Sigmoid colon (tissue), 4 donors: ENCODE measurements at regions not wholly inside any gene's neighbourhood (a gene's known extent, or its start where the extent isn't known, plus 50 kb on each side); places are given as distances from the start of the nearest gene placed in this dataset.

Source experiments
- EP300 ChIP-seq, 4 donors: sonication (generic); formaldehyde crosslinking; IDR thresholded peaks; one replicate each; pipeline ENCODE4 v1.6.1; 2017; ENCODE audit warnings: antibody characterized with exemption in 4 of 4
- POLR2A ChIP-seq, 2 donors: fragments of 450-650 bp; IDR thresholded peaks; one replicate each; pipeline ENCODE4 v1.6.1; 2016; ENCODE audit warnings: antibody characterized with exemption in 2 of 2, mild to moderate bottlenecking in 2 of 2, moderate library complexity in 2 of 2
- POLR2AphosphoS5 ChIP-seq, 4 donors: sonication (generic); formaldehyde crosslinking; IDR thresholded peaks; one replicate each; pipeline ENCODE4 v1.6.1; 2017; ENCODE audit warnings: antibody characterized with exemption in 4 of 4
- TF ChIP-seq, protein P1 (sequence below), 4 experiments: fragments of 450-650 bp in 3 of 4; fragments of 200-600 bp in 1 of 4; IDR thresholded peaks; one replicate each; pipeline ENCODE4 v1.5.1; 2016 to 2019; ENCODE audit warnings: antibody characterized with exemption in 4 of 4, mild to moderate bottlenecking in 3 of 4, moderate library complexity in 2 of 4

DNA sequence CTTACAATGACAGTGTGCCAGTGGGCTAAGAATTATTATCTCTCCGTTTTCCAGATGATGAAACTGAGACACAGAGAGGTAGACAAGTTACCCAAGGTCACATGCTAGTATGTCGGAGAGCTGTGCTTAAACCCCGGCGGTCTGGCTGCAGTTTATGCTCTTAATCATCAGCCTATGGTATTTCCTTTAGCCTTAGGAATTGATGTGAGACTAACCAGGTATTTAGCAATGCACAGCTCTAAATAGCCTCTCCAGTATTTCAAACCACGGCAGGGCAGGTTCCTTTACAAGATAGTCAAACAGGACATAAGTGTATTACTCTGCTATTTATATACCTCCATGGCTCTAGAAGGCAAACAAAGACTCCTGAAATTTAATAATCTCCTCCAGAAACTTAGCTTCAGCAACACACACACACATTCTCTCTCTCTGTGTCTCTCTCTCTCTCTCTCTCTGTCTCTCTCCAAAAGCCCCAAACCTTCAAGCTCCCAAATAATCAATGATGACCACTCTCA lies 142.0 kb upstream of the ZNF217 start:
- TF ChIP-seq EP300 (IDR thresholded peaks at IDR 0.05), result no peak
- TF ChIP-seq, protein P1, sequence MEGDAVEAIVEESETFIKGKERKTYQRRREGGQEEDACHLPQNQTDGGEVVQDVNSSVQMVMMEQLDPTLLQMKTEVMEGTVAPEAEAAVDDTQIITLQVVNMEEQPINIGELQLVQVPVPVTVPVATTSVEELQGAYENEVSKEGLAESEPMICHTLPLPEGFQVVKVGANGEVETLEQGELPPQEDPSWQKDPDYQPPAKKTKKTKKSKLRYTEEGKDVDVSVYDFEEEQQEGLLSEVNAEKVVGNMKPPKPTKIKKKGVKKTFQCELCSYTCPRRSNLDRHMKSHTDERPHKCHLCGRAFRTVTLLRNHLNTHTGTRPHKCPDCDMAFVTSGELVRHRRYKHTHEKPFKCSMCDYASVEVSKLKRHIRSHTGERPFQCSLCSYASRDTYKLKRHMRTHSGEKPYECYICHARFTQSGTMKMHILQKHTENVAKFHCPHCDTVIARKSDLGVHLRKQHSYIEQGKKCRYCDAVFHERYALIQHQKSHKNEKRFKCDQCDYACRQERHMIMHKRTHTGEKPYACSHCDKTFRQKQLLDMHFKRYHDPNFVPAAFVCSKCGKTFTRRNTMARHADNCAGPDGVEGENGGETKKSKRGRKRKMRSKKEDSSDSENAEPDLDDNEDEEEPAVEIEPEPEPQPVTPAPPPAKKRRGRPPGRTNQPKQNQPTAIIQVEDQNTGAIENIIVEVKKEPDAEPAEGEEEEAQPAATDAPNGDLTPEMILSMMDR (IDR thresholded peaks at IDR 0.05), result no peak
- no peak for TF ChIP-seq POLR2AphosphoS5 (IDR thresholded peaks at IDR 0.05)
- TF ChIP-seq POLR2A (IDR thresholded peaks at IDR 0.05), result no peak
